PC-9 (cell line): ENCODE measurements at regions not wholly inside any gene's neighbourhood (a gene's known extent, or its start where the extent isn't known, plus 50 kb on each side); places are given as distances from the start of the nearest gene placed in this dataset.

Experiments used
- BruUV-seq: library from RNA; stranded (reverse); fragments of 400-500 nt; replicated peaks from 2 replicates; lab custom pipeline; 2021; lab: Mats Ljungman, UMichigan
- CTCF ChIA-PET: fragments of 300-600 bp; sonication (Branson Sonifier 250); formaldehyde crosslinking; loops from one replicate; lab custom pipeline; 2022; ENCODE audit warnings: antibody characterized with exemption; lab: Charles Lee
- POLR2A ChIA-PET: fragments of 300-600 bp; sonication (Branson Sonifier 250); formaldehyde crosslinking; loops from one replicate; lab custom pipeline; 2022; ENCODE audit warnings: antibody characterized with exemption; ENCODE audit not compliant: unreplicated experiment; lab: Charles Lee
- DNase-seq, 2 experiments: peaks; one replicate each; pipeline versions ENCODE4 v3.0.0 to v3.0.0-alpha.2; 2015 to 2022; ENCODE audit warnings: mixed read lengths in 1 of 2
- H2AFZ ChIP-seq: fragments of 200-600 bp; sonication (generic); 2 replicates; pipeline ENCODE4 v1.8.1; 2017; ENCODE audit warnings: antibody characterized with exemption
- H3F3A ChIP-seq: fragments of 200-600 bp; sonication (generic); 2 replicates; pipeline ENCODE4 v1.8.1; 2017; ENCODE audit warnings: antibody characterized with exemption, mild to moderate bottlenecking, low read depth; ENCODE audit not compliant: insufficient read depth
- H3K27ac ChIP-seq: fragments of 200-600 bp; sonication (generic); 2 replicates; pipeline ENCODE4 v1.6.1; 2016; ENCODE audit warnings: mixed run types
- H3K27me3 ChIP-seq: fragments of 200-600 bp; sonication (generic); 2 replicates; pipeline ENCODE4 v1.6.1; 2016; ENCODE audit warnings: low read depth, mixed run types; ENCODE audit not compliant: insufficient read depth
- H3K36me3 ChIP-seq: fragments of 200-600 bp; sonication (generic); 2 replicates; pipeline ENCODE4 v1.6.1; 2016; ENCODE audit warnings: low read depth, mixed run types
- H3K4me1 ChIP-seq: fragments of 200-600 bp; sonication (generic); replicated peaks from 2 replicates; pipeline ENCODE4 v1.6.1; 2016; ENCODE audit warnings: mixed run types; ENCODE audit not compliant: insufficient read depth
- H3K4me2 ChIP-seq: fragments of 200-600 bp; sonication (generic); 2 replicates; pipeline ENCODE4 v1.6.1; 2017; ENCODE audit warnings: mixed run types
- H3K4me3 ChIP-seq: fragments of 200-600 bp; sonication (generic); 2 replicates; pipeline ENCODE4 v1.6.1; 2016; ENCODE audit warnings: mixed run types
- H3K79me2 ChIP-seq: fragments of 200-600 bp; sonication (generic); 2 replicates; pipeline ENCODE4 v1.6.1; 2017; ENCODE audit warnings: low read depth, mixed run types
- H3K9me2 ChIP-seq: fragments of 200-600 bp; sonication (generic); 2 replicates; pipeline ENCODE4 v1.8.1; 2017; ENCODE audit warnings: mild to moderate bottlenecking; ENCODE audit not compliant: insufficient read depth
- H3K9me3 ChIP-seq: fragments of 200-600 bp; sonication (generic); 2 replicates; pipeline ENCODE4 v1.8.1; 2016; ENCODE audit warnings: low read depth; ENCODE audit not compliant: insufficient read depth
- H4K20me1 ChIP-seq: fragments of 200-600 bp; sonication (generic); 2 replicates; pipeline ENCODE4 v1.8.1; 2017; ENCODE audit not compliant: insufficient read depth
- EZH2 ChIP-seq: fragments of 200-600 bp; sonication (generic); IDR thresholded peaks from 2 replicates; pipeline ENCODE4 v1.8.0; 2017; ENCODE audit warnings: antibody characterized with exemption, low read depth
- intact Hi-C: fragments of 100-400 bp; cut with micrococcal nuclease; formaldehyde crosslinking; loops from one replicate; pipeline ENCODE4 v1.10.0; 2022; ENCODE audit not compliant: unreplicated experiment
- TF ChIP-seq, protein P1 (sequence below): fragments of 200-600 bp; sonication (generic); conservative IDR thresholded peaks from 2 replicates; pipeline ENCODE4 v1.6.1; 2017; ENCODE audit warnings: mixed run types, antibody characterized with exemption, mild to moderate bottlenecking, moderate library complexity

GRCh38 chr15:93496888-93497287 lies 407.9 kb upstream of the RGMA start:
- H3K36me3 ChIP-seq = no peaks in the 10 kb centered on the region
- ChIA-PET POLR2A (no interaction called here), CTCF (no interaction called here)
- H3K4me2 ChIP-seq = no peak overlapping the region
- no peaks in the 10 kb centered on the region for H3K9me2 ChIP-seq
- TF ChIP-seq, protein P1, sequence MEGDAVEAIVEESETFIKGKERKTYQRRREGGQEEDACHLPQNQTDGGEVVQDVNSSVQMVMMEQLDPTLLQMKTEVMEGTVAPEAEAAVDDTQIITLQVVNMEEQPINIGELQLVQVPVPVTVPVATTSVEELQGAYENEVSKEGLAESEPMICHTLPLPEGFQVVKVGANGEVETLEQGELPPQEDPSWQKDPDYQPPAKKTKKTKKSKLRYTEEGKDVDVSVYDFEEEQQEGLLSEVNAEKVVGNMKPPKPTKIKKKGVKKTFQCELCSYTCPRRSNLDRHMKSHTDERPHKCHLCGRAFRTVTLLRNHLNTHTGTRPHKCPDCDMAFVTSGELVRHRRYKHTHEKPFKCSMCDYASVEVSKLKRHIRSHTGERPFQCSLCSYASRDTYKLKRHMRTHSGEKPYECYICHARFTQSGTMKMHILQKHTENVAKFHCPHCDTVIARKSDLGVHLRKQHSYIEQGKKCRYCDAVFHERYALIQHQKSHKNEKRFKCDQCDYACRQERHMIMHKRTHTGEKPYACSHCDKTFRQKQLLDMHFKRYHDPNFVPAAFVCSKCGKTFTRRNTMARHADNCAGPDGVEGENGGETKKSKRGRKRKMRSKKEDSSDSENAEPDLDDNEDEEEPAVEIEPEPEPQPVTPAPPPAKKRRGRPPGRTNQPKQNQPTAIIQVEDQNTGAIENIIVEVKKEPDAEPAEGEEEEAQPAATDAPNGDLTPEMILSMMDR = no peak
- TF ChIP-seq EZH2 = no peak
- no peak overlapping the region for H3K4me3 ChIP-seq
- H4K20me1 ChIP-seq = no peaks in the 10 kb centered on the region
- H3K27ac ChIP-seq = no peak overlapping the region
- H3K79me2 ChIP-seq = no peaks in the 10 kb centered on the region
- intact Hi-C loops = no loop called here
- DNase-seq = no peak
- H3F3A ChIP-seq = no peaks in the 10 kb centered on the region
- H3K4me1 ChIP-seq = no peaks in the 10 kb centered on the region
- no peaks in the 10 kb centered on the region; the same call in 1 of the 2 replicates for H3K9me3 ChIP-seq
- no peak overlapping the region for H2AFZ ChIP-seq
- H3K27me3 ChIP-seq = peaks cover 35% of the 10 kb centered on the region
- no TSS peak for BruUV-seq

- intact Hi-C loops = no loop called here
- H3K9me2 ChIP-seq = no peaks in the 10 kb centered on the region
- no peaks in the 10 kb centered on the region; the same call in 1 of the 2 replicates for H3K9me3 ChIP-seq
- no peak overlapping the region for H3K27ac ChIP-seq
- H3F3A ChIP-seq = no peaks in the 10 kb centered on the region
- DNase-seq = no peak
- H3K4me2 ChIP-seq = no peak overlapping the region
- no peak overlapping the region for H3K4me3 ChIP-seq
- ChIA-PET CTCF (no interaction called here), POLR2A (no interaction called here)
- TF ChIP-seq EZH2 = no peak
- TF ChIP-seq, protein P1 = no peak
- H3K36me3 ChIP-seq = no peaks in the 10 kb centered on the region
- no peak overlapping the region for H2AFZ ChIP-seq
- BruUV-seq = no TSS peak
- no peaks in the 10 kb centered on the region for H3K4me1 ChIP-seq
- H4K20me1 ChIP-seq = no peaks in the 10 kb centered on the region
- no peaks in the 10 kb centered on the region for H3K79me2 ChIP-seq
- H3K27me3 ChIP-seq = peaks cover 31% of the 10 kb centered on the region
These were observed 407.0 kb upstream of the RGMA start for GRCh38 chr15:93495799-93496637.

DNA sequence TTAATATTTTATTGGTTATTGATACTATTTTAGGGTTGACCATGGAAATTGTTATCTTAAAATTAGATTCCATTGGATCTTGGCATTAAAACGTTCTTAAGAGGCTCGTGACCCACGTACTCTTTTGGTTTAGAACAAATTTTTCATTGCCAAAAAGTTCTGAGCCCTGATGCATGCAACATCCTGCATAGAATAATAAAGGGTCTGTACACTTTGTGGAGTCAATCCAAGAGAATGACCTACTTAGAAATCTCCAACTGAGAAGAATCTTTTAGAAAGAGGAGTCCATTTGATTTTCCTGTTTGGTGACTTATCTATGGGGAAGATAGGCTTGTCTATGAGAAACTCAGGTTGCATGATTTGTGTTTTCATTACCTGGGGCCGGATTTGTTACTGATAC lies 404.2 kb upstream of the RGMA start:
- H3K4me1 ChIP-seq = no peaks in the 10 kb centered on the region
- intact Hi-C loops = no loop called here
- H3K4me2 ChIP-seq = no peak overlapping the region
- H3K79me2 ChIP-seq = no peaks in the 10 kb centered on the region
- no peak overlapping the region for H3K4me3 ChIP-seq
- no peaks in the 10 kb centered on the region for H3K9me2 ChIP-seq
- no peak for DNase-seq
- ChIA-PET CTCF (no interaction called here), POLR2A (no interaction called here)
- H4K20me1 ChIP-seq = no peaks in the 10 kb centered on the region
- no peaks in the 10 kb centered on the region; the same call in 1 of the 2 replicates for H3K9me3 ChIP-seq
- TF ChIP-seq, protein P1 = no peak
- TF ChIP-seq EZH2 = no peak
- no TSS peak for BruUV-seq
- no peaks in the 10 kb centered on the region for H3K36me3 ChIP-seq
- no peaks in the 10 kb centered on the region for H3F3A ChIP-seq
- peaks cover 33% of the 10 kb centered on the region for H3K27me3 ChIP-seq
- no peak overlapping the region for H2AFZ ChIP-seq
- no peak overlapping the region for H3K27ac ChIP-seq
